ENCODE measurements at regions not wholly inside any gene's neighbourhood (a gene's known extent, or its start where the extent isn't known, plus 50 kb on each side); places are given as distances from the start of the nearest gene placed in this dataset.

DNA sequence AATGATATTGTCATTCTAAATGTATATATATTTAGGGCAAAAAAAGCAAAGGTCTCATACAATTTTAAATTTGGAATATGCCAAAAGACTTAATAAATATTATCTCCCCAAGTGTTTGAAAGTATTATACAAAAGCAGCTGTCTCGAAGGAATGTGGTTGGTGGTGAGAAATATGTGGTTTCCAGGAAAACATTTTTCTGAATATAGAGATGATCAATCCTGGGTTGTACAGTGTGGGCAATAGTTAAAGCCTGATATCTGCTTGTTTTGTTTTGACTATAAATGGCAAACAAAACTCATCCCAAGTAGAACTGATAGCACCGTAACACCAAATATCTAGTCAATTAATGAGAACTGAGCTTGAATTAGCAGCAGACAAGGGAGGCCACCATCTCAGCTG is 391.8 kb upstream of the CD180 start:
- intact Hi-C loops (cut with micrococcal nuclease) = no loop called here
- CTCF ChIA-PET = interaction anchor here (0.5 kb wide), 1 partner anchor 681 kb away, joined by 3 read pairs; no protein-coding TSS in a partner anchor
- H3K27ac ChIP-seq (ENCODE audit: insufficient read depth, low read depth, low read length) = no peak overlapping the region

GRCh38 chr5:67581203-67581602 is 384.6 kb upstream of the CD180 start:
- no peak overlapping the region for H3K4me2 ChIP-seq (ENCODE audit: insufficient read depth, low read length)
- no peak overlapping the region for H3K27ac ChIP-seq (ENCODE audit: insufficient read depth, low read depth, low read length)
- intact Hi-C loops (cut with micrococcal nuclease) (no loop called here), dilution Hi-C loops (cut with MboI; ENCODE audit: extremely low pct_ligation_motif_present, low sequenced_read_pairs) (no loop called here)
- no peak overlapping the region for H3K9ac ChIP-seq (replicated peaks; ENCODE audit: extremely low read depth, insufficient read depth, low read length)
- DNase-seq (ENCODE audit: low read depth, low spot score) = no peak
- FAIRE-seq = no peak
- H4K20me1 ChIP-seq (replicated peaks; ENCODE audit: control insufficient read depth, extremely low read depth, insufficient read depth, low read length) = no peaks in the 10 kb centered on the region
- H3K9me1 ChIP-seq (replicated peaks; ENCODE audit: control insufficient read depth, extremely low read depth, insufficient read depth, low read length) = no peaks in the 10 kb centered on the region
- ChIA-PET CTCF (no interaction called here), POLR2A (no interaction called here)
- no peak overlapping the region for H3K4me3 ChIP-seq (replicated peaks in 1 of 3; ENCODE audit: insufficient read depth in 1 of 3, low read depth in 1 of 3, low read length in 3 of 3)
- no peaks in the 10 kb centered on the region for H3K9me3 ChIP-seq (replicated peaks; ENCODE audit: control insufficient read depth, insufficient read depth, low read length)
- no peaks in the 10 kb centered on the region for H3K27me3 ChIP-seq (ENCODE audit: control insufficient read depth in 2 of 2, insufficient read depth in 2 of 2, low read length in 2 of 2)
- no peak for TF ChIP-seq JUN (IDR thresholded peaks at IDR 0.05; ENCODE audit: borderline replicate concordance, insufficient read depth, insufficient read length, low read depth)
- TF ChIP-seq EZH2 (IDR thresholded peaks at IDR 0.05; ENCODE audit: borderline replicate concordance, low read depth, low read length, severe bottlenecking) = no peak
- TF ChIP-seq, protein P1, sequence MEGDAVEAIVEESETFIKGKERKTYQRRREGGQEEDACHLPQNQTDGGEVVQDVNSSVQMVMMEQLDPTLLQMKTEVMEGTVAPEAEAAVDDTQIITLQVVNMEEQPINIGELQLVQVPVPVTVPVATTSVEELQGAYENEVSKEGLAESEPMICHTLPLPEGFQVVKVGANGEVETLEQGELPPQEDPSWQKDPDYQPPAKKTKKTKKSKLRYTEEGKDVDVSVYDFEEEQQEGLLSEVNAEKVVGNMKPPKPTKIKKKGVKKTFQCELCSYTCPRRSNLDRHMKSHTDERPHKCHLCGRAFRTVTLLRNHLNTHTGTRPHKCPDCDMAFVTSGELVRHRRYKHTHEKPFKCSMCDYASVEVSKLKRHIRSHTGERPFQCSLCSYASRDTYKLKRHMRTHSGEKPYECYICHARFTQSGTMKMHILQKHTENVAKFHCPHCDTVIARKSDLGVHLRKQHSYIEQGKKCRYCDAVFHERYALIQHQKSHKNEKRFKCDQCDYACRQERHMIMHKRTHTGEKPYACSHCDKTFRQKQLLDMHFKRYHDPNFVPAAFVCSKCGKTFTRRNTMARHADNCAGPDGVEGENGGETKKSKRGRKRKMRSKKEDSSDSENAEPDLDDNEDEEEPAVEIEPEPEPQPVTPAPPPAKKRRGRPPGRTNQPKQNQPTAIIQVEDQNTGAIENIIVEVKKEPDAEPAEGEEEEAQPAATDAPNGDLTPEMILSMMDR (IDR thresholded peaks at IDR 0.05; ENCODE audit: extremely low read depth in 1 of 2, insufficient read depth in 1 of 2, low read depth in 1 of 2, low read length in 2 of 2) = no peak
- TF ChIP-seq MAX (IDR thresholded peaks at IDR 0.05; ENCODE audit: insufficient read depth, insufficient read length) = no peak
- no peak for TF ChIP-seq MYC (IDR thresholded peaks at IDR 0.05; ENCODE audit: low read depth, low read length)
- no peak for TF ChIP-seq POLR2A (IDR thresholded peaks at IDR 0.05; ENCODE audit: low read depth, low read length)
- no peak for TF ChIP-seq FOS (IDR thresholded peaks at IDR 0.05; ENCODE audit: borderline replicate concordance, insufficient read depth, low read length)
- no peak for TF ChIP-seq POLR2AphosphoS5 (IDR thresholded peaks at IDR 0.05; ENCODE audit: insufficient read depth, low read depth, low read length)
- no peak for TF ChIP-seq GATA2 (IDR thresholded peaks at IDR 0.05; ENCODE audit: insufficient read depth, insufficient read length, low read depth, low read length)
- no peaks in the 10 kb centered on the region for H3K79me2 ChIP-seq (ENCODE audit: control insufficient read depth, insufficient read depth, low read length)
- no TSS peak for BruUV-seq (replicated peaks)
- no peaks in the 10 kb centered on the region for H3K4me1 ChIP-seq (ENCODE audit: control insufficient read depth, extremely low read depth, insufficient read depth, low read length)
- H3K36me3 ChIP-seq (ENCODE audit: control insufficient read depth in 2 of 2, extremely low read depth in 1 of 2, insufficient read depth in 2 of 2, low read length in 2 of 2) = no peaks in the 10 kb centered on the region
- no peak overlapping the region for H2AFZ ChIP-seq (ENCODE audit: low read depth, low read length)

More for the DNA sequence above, 391.8 kb upstream of the CD180 start:
- Histone ChIP-seq H3K9me1 (replicated peaks; ENCODE audit: control insufficient read depth, extremely low read depth, insufficient read depth, low read length) (no peaks in the 10 kb centered on the region), H3K9ac (replicated peaks; ENCODE audit: extremely low read depth, insufficient read depth, low read length) (no peak overlapping the region), H3K4me1 (ENCODE audit: control insufficient read depth, extremely low read depth, insufficient read depth, low read length) (no peaks in the 10 kb centered on the region), H3K36me3 (ENCODE audit: control insufficient read depth in 2 of 2, extremely low read depth in 1 of 2, insufficient read depth in 2 of 2, low read length in 2 of 2) (no peaks in the 10 kb centered on the region), H2AFZ (ENCODE audit: low read depth, low read length) (no peak overlapping the region), H4K20me1 (replicated peaks; ENCODE audit: control insufficient read depth, extremely low read depth, insufficient read depth, low read length) (no peaks in the 10 kb centered on the region), H3K4me2 (ENCODE audit: insufficient read depth, low read length) (no peak overlapping the region), H3K4me3 (replicated peaks in 1 of 3; ENCODE audit: insufficient read depth in 1 of 3, low read depth in 1 of 3, low read length in 3 of 3) (no peak overlapping the region), H3K9me3 (replicated peaks; ENCODE audit: control insufficient read depth, insufficient read depth, low read length) (no peaks in the 10 kb centered on the region), H3K79me2 (ENCODE audit: control insufficient read depth, insufficient read depth, low read length) (no peaks in the 10 kb centered on the region), H3K27me3 (ENCODE audit: control insufficient read depth in 2 of 2, insufficient read depth in 2 of 2, low read length in 2 of 2) (no peaks in the 10 kb centered on the region)
- POLR2A ChIA-PET = no interaction called here
- no TSS peak for BruUV-seq (replicated peaks)
- dilution Hi-C loops (cut with MboI; ENCODE audit: extremely low pct_ligation_motif_present, low sequenced_read_pairs) = no loop called here
- DNase-seq (ENCODE audit: low read depth, low spot score) (no peak), FAIRE-seq (peak; percentile 42)
- TF ChIP-seq GATA2 (IDR thresholded peaks at IDR 0.05; ENCODE audit: insufficient read depth, insufficient read length, low read depth, low read length) (no peak), MYC (IDR thresholded peaks at IDR 0.05; ENCODE audit: low read depth, low read length) (no peak), MAX (IDR thresholded peaks at IDR 0.05; ENCODE audit: insufficient read depth, insufficient read length) (no peak), POLR2A (IDR thresholded peaks at IDR 0.05; ENCODE audit: low read depth, low read length) (no peak)

All from endothelial cell of umbilical vein (primary cell).